GM18505 (cell line): ENCODE measurements at regions not wholly inside any gene's neighbourhood (a gene's known extent, or its start where the extent isn't known, plus 50 kb on each side); places are given as distances from the start of the nearest gene placed in this dataset.

Experiments used
- ATAC-seq: cut with Tn5 transposase; IDR thresholded peaks from one replicate; pipeline ENCODE4 v1.9.1; 2021; ENCODE audit not compliant: unreplicated experiment
- POLR2A ChIP-seq: IDR thresholded peaks from 4 replicates; pipeline ENCODE4 v1.6.1; 2011; ENCODE audit warnings: borderline replicate concordance; ENCODE audit not compliant: insufficient read depth, insufficient read length; ENCODE audit errors: extremely low read depth

GRCh38 chr17:77472468-77473310 lies 331.9 kb downstream of the SEC14L1 start:
- no peak for TF ChIP-seq POLR2A
- no peak for ATAC-seq

- peak; percentile 6 for TF ChIP-seq POLR2A
Observed at GRCh38 chr17:77473615-77474226, 333.0 kb downstream of the SEC14L1 start.

GRCh38 chr17:77474292-77474988 lies 333.7 kb downstream of the SEC14L1 start:
- TF ChIP-seq POLR2A = no peak
- ATAC-seq = no peak

More at GRCh38 chr17:77473615-77474226, 333.0 kb downstream of the SEC14L1 start:
- no peak for ATAC-seq

- no peak for ATAC-seq
- no peak for TF ChIP-seq POLR2A
Observed at GRCh38 chr17:77475016-77475976, 334.5 kb downstream of the SEC14L1 start.

- no peak for ATAC-seq
- TF ChIP-seq POLR2A = no peak
Observed at GRCh38 chr17:77476006-77476405, 335.2 kb downstream of the SEC14L1 start.

GRCh38 chr17:77476498-77476897 lies 335.7 kb downstream of the SEC14L1 start:
- ATAC-seq = no peak
- TF ChIP-seq POLR2A = no peak

- TF ChIP-seq POLR2A = no peak
Observed at GRCh38 chr17:77476931-77477805, 336.4 kb downstream of the SEC14L1 start.

GRCh38 chr17:77478281-77478680 lies 337.5 kb downstream of the SEC14L1 start:
- no peak for TF ChIP-seq POLR2A
- no peak for ATAC-seq

More at GRCh38 chr17:77476931-77477805, 336.4 kb downstream of the SEC14L1 start:
- no peak for ATAC-seq

- no peak for TF ChIP-seq POLR2A
- no peak for ATAC-seq
Observed at GRCh38 chr17:77478899-77479298, 338.1 kb downstream of the SEC14L1 start.

GRCh38 chr17:77479372-77480198 lies 338.8 kb downstream of the SEC14L1 start:
- TF ChIP-seq POLR2A = no peak
- no peak for ATAC-seq

- ATAC-seq = no peak
- TF ChIP-seq POLR2A = no peak
Observed at GRCh38 chr17:77480199-77480508, 339.4 kb downstream of the SEC14L1 start.
